GM23338 (cell line): ENCODE measurements at regions not wholly inside any gene's neighbourhood (a gene's known extent, or its start where the extent isn't known, plus 50 kb on each side); places are given as distances from the start of the nearest gene placed in this dataset.

ENCODE experiments used
- ATAC-seq: fragments of 200-7000 bp; cut with Tn5 transposase; 3 replicates; pipeline ENCODE4 v1.9.1; 2020
- DNase-seq: peaks from one replicate; pipeline ENCODE4 v3.0.0-alpha.2; 2015; ENCODE audit warnings: low spot score
- H2AFZ ChIP-seq: fragments of 200-600 bp; sonication (generic); 2 replicates; pipeline ENCODE4 v1.8.0; 2016; ENCODE audit warnings: antibody characterized with exemption, mild to moderate bottlenecking, moderate library complexity
- H3F3A ChIP-seq: fragments of 200-600 bp; sonication (generic); replicated peaks from 2 replicates; pipeline ENCODE4 v1.8.0; 2017; ENCODE audit warnings: antibody characterized with exemption, mixed run types, low read depth
- H3K27ac ChIP-seq: fragments of 200-600 bp; sonication (generic); 2 replicates; pipeline ENCODE4 v1.6.1; 2016; ENCODE audit warnings: low read depth
- H3K27me3 ChIP-seq: fragments of 200-600 bp; sonication (generic); 2 replicates; pipeline ENCODE4 v1.8.0; 2016; ENCODE audit warnings: mild to moderate bottlenecking, mixed run types, moderate library complexity; ENCODE audit not compliant: insufficient read depth
- H3K36me3 ChIP-seq: fragments of 200-600 bp; sonication (generic); 2 replicates; pipeline ENCODE4 v1.8.0; 2016; ENCODE audit warnings: mild to moderate bottlenecking; ENCODE audit not compliant: insufficient read depth
- H3K4me1 ChIP-seq: fragments of 200-600 bp; sonication (generic); 2 replicates; pipeline ENCODE4 v1.8.0; 2016; ENCODE audit warnings: mild to moderate bottlenecking, moderate library complexity; ENCODE audit not compliant: insufficient read depth
- H3K4me2 ChIP-seq: fragments of 200-600 bp; sonication (generic); 2 replicates; pipeline ENCODE4 v1.7.1; 2017; ENCODE audit warnings: mixed run types
- H3K4me3 ChIP-seq: fragments of 200-600 bp; sonication (generic); 2 replicates; pipeline ENCODE4 v1.6.1; 2016; ENCODE audit warnings: mixed run types
- H3K79me2 ChIP-seq: fragments of 200-600 bp; sonication (generic); replicated peaks from 2 replicates; pipeline ENCODE4 v1.8.0; 2017; ENCODE audit warnings: mild to moderate bottlenecking; ENCODE audit not compliant: insufficient read depth
- H3K9me2 ChIP-seq: fragments of 200-600 bp; sonication (generic); 2 replicates; pipeline ENCODE4 v1.8.0; 2017; ENCODE audit not compliant: insufficient read depth
- H4K20me1 ChIP-seq: fragments of 200-600 bp; sonication (generic); replicated peaks from 2 replicates; pipeline ENCODE4 v1.8.0; 2017; ENCODE audit warnings: mild to moderate bottlenecking; ENCODE audit not compliant: insufficient read depth
- H3K27ac Mint-ChIP-seq: 2 replicates; pipeline ENCODE4 v1.8.0; 2020; ENCODE audit warnings: inconsistent platforms, mild to moderate bottlenecking, moderate library complexity, mixed read lengths
- H3K27me3 Mint-ChIP-seq: 3 replicates; pipeline ENCODE4 v1.8.0; 2022; ENCODE audit warnings: low read depth, mild to moderate bottlenecking, moderate library complexity, mixed read lengths, inconsistent platforms; ENCODE audit not compliant: insufficient read depth, poor library complexity
- H3K36me3 Mint-ChIP-seq: 3 replicates; pipeline ENCODE4 v1.8.0; 2021; ENCODE audit warnings: low read depth, mild to moderate bottlenecking, inconsistent platforms, moderate library complexity, mixed read lengths
- H3K4me1 Mint-ChIP-seq: 3 replicates; pipeline ENCODE4 v1.8.0; 2020; ENCODE audit warnings: mild to moderate bottlenecking, inconsistent platforms, mixed read lengths
- H3K4me3 Mint-ChIP-seq: 3 replicates; pipeline ENCODE4 v1.8.0; 2021; ENCODE audit warnings: moderate library complexity, mild to moderate bottlenecking, inconsistent platforms, mixed read lengths
- H3K9me3 Mint-ChIP-seq: 3 replicates; pipeline ENCODE4 v1.8.0; 2020; ENCODE audit warnings: moderate library complexity, mild to moderate bottlenecking, inconsistent platforms, mixed read lengths
- ETS1 ChIP-seq: IDR thresholded peaks from 2 replicates; pipeline ENCODE4 v1.6.1; 2016; ENCODE audit warnings: antibody characterized with exemption
- EZH2 ChIP-seq: fragments of 200-600 bp; sonication (generic); IDR thresholded peaks from one replicate; pipeline ENCODE4 v1.8.0; 2017; ENCODE audit warnings: antibody characterized with exemption, mild to moderate bottlenecking, low read depth; ENCODE audit not compliant: unreplicated experiment
- EZH2phosphoT487 ChIP-seq: fragments of 200-600 bp; sonication (generic); IDR thresholded peaks from one replicate; pipeline ENCODE4 v1.8.1; 2018; ENCODE audit warnings: antibody characterized with exemption; ENCODE audit not compliant: unreplicated experiment
- JUNB ChIP-seq: IDR thresholded peaks from one replicate; pipeline ENCODE4 v1.6.1; 2016; ENCODE audit warnings: antibody characterized with exemption; ENCODE audit not compliant: unreplicated experiment
- NANOG ChIP-seq: IDR thresholded peaks from 2 replicates; pipeline ENCODE4 v1.6.1; 2016; ENCODE audit warnings: antibody characterized with exemption, borderline replicate concordance
- POLR2AphosphoS5 ChIP-seq: IDR thresholded peaks from 2 replicates; pipeline ENCODE4 v1.6.1; 2016; ENCODE audit warnings: antibody characterized with exemption, low read depth
- STAT1 ChIP-seq: IDR thresholded peaks from one replicate; pipeline ENCODE4 v1.6.1; 2016; ENCODE audit warnings: antibody characterized with exemption; ENCODE audit not compliant: unreplicated experiment
- ZNF114 ChIP-seq: fragments of 250-450 bp; sonication (Bioruptor Pico); IDR thresholded peaks from 2 replicates; pipeline ENCODE4 v1.5.0; 2020; ENCODE audit warnings: mild to moderate bottlenecking, moderate library complexity
- ZNF331 ChIP-seq: fragments of 250-450 bp; sonication (Bioruptor Pico); IDR thresholded peaks from 2 replicates; pipeline ENCODE4 v1.5.0; 2020; ENCODE audit warnings: low read depth, mild to moderate bottlenecking, moderate library complexity
- TF ChIP-seq, protein P1 (sequence below): fragments of 250-450 bp; sonication (Bioruptor Pico); IDR thresholded peaks from 2 replicates; pipeline ENCODE4 v1.5.0; 2020; ENCODE audit warnings: mild to moderate bottlenecking, moderate library complexity
- TF ChIP-seq, protein P2 (sequence below), 2 experiments: fragments of 200-600 bp in 1 of 2; sonication (generic) in 1 of 2; conservative IDR thresholded peaks; 2 replicates each; pipeline versions ENCODE4 v1.5.1 to v1.6.1; 2016 to 2017; ENCODE audit warnings: antibody characterized with exemption in 2 of 2, low read depth in 2 of 2, mild to moderate bottlenecking in 2 of 2, moderate library complexity in 1 of 2

- TF ChIP-seq, protein P1, sequence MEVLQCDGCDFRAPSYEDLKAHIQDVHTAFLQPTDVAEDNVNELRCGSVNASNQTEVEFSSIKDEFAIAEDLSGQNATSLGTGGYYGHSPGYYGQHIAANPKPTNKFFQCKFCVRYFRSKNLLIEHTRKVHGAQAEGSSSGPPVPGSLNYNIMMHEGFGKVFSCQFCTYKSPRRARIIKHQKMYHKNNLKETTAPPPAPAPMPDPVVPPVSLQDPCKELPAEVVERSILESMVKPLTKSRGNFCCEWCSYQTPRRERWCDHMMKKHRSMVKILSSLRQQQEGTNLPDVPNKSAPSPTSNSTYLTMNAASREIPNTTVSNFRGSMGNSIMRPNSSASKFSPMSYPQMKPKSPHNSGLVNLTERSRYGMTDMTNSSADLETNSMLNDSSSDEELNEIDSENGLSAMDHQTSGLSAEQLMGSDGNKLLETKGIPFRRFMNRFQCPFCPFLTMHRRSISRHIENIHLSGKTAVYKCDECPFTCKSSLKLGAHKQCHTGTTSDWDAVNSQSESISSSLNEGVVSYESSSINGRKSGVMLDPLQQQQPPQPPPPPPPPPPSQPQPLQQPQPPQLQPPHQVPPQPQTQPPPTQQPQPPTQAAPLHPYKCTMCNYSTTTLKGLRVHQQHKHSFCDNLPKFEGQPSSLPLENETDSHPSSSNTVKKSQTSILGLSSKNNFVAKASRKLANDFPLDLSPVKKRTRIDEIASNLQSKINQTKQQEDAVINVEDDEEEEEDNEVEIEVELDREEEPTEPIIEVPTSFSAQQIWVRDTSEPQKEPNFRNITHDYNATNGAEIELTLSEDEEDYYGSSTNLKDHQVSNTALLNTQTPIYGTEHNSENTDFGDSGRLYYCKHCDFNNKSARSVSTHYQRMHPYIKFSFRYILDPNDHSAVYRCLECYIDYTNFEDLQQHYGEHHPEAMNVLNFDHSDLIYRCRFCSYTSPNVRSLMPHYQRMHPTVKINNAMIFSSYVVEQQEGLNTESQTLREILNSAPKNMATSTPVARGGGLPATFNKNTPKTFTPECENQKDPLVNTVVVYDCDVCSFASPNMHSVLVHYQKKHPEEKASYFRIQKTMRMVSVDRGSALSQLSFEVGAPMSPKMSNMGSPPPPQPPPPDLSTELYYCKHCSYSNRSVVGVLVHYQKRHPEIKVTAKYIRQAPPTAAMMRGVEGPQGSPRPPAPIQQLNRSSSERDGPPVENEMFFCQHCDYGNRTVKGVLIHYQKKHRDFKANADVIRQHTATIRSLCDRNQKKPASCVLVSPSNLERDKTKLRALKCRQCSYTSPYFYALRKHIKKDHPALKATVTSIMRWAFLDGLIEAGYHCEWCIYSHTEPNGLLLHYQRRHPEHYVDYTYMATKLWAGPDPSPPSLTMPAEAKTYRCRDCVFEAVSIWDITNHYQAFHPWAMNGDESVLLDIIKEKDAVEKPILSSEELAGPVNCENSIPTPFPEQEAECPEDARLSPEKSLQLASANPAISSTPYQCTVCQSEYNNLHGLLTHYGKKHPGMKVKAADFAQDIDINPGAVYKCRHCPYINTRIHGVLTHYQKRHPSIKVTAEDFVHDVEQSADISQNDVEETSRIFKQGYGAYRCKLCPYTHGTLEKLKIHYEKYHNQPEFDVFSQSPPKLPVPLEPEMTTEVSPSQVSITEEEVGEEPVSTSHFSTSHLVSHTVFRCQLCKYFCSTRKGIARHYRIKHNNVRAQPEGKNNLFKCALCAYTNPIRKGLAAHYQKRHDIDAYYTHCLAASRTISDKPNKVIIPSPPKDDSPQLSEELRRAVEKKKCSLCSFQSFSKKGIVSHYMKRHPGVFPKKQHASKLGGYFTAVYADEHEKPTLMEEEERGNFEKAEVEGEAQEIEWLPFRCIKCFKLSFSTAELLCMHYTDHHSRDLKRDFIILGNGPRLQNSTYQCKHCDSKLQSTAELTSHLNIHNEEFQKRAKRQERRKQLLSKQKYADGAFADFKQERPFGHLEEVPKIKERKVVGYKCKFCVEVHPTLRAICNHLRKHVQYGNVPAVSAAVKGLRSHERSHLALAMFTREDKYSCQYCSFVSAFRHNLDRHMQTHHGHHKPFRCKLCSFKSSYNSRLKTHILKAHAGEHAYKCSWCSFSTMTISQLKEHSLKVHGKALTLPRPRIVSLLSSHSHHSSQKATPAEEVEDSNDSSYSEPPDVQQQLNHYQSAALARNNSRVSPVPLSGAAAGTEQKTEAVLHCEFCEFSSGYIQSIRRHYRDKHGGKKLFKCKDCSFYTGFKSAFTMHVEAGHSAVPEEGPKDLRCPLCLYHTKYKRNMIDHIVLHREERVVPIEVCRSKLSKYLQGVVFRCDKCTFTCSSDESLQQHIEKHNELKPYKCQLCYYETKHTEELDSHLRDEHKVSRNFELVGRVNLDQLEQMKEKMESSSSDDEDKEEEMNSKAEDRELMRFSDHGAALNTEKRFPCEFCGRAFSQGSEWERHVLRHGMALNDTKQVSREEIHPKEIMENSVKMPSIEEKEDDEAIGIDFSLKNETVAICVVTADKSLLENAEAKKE (CRISPR knock-in tag) = no peak
- no peak for TF ChIP-seq JUNB
- no peak for TF ChIP-seq EZH2phosphoT487
- TF ChIP-seq POLR2AphosphoS5 = no peak
- no peak for TF ChIP-seq ZNF331 (CRISPR knock-in tag)
- no peak for TF ChIP-seq ZNF114 (CRISPR knock-in tag)
Observed at GRCh38 chr6:40106840-40107239, 172.6 kb upstream of the MOCS1 start (continued).

DNA sequence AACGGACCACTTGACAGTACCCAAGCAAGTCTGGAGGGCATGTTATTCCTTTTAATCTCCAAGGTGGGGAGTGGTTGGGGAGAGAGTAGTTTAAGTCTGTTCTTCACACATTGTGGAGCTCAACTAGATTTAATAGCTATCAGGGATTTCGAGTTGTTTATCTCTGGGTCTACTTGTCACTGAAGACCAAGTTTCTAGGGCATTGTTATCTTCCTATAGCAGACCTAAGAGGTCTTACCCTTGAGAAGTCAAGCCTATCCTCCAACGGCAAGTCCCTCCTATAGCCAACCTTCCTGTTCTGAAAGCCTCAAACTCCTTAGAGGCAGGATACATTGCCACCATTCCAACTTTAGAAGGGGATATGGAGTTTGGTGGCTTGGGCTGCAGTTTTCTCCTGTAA lies 164.5 kb upstream of the MOCS1 start:
- Histone ChIP-seq H3K27me3 (no peaks in the 10 kb centered on the region), H3K4me2 (no peak overlapping the region), H3F3A (no peaks in the 10 kb centered on the region), H3K79me2 (no peaks in the 10 kb centered on the region), H4K20me1 (no peaks in the 10 kb centered on the region; the same call in 1 of the 2 replicates), H2AFZ (no peak overlapping the region), H3K36me3 (no peaks in the 10 kb centered on the region), H3K4me1 (no peaks in the 10 kb centered on the region), H3K27ac (no peak overlapping the region), H3K9me2 (peaks cover 20% of the 10 kb centered on the region; the same call in 1 of the 2 replicates), H3K4me3 (no peak overlapping the region)
- Mint-ChIP-seq H3K27me3 (no peaks in the 10 kb centered on the region), H3K4me3 (no peak overlapping the region), H3K36me3 (no peaks in the 10 kb centered on the region), H3K4me1 (no peaks in the 10 kb centered on the region), H3K9me3 (no peaks in the 10 kb centered on the region), H3K27ac (no peak overlapping the region)
- ATAC-seq (no peak), DNase-seq (no peak)
- TF ChIP-seq, protein P2, sequence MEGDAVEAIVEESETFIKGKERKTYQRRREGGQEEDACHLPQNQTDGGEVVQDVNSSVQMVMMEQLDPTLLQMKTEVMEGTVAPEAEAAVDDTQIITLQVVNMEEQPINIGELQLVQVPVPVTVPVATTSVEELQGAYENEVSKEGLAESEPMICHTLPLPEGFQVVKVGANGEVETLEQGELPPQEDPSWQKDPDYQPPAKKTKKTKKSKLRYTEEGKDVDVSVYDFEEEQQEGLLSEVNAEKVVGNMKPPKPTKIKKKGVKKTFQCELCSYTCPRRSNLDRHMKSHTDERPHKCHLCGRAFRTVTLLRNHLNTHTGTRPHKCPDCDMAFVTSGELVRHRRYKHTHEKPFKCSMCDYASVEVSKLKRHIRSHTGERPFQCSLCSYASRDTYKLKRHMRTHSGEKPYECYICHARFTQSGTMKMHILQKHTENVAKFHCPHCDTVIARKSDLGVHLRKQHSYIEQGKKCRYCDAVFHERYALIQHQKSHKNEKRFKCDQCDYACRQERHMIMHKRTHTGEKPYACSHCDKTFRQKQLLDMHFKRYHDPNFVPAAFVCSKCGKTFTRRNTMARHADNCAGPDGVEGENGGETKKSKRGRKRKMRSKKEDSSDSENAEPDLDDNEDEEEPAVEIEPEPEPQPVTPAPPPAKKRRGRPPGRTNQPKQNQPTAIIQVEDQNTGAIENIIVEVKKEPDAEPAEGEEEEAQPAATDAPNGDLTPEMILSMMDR (conservative IDR thresholded peaks at IDR 0.05; ENCODE audit: low read depth in 2 of 2) = no peak
- no peak for TF ChIP-seq STAT1
- no peak for TF ChIP-seq EZH2
- no peak for TF ChIP-seq POLR2AphosphoS5
- TF ChIP-seq JUNB = no peak
- TF ChIP-seq ZNF331 (CRISPR knock-in tag) = no peak
- no peak for TF ChIP-seq EZH2phosphoT487
- no peak for TF ChIP-seq ETS1
- TF ChIP-seq NANOG = no peak
- no peak for TF ChIP-seq ZNF114 (CRISPR knock-in tag)
